Medulla oblongata (tissue), 1 donor: ENCODE measurements at regions not wholly inside any gene's neighbourhood (a gene's known extent, or its start where the extent isn't known, plus 50 kb on each side); places are given as distances from the start of the nearest gene placed in this dataset.
"Not testable (repeated sequence)": the region's sequence is repeated elsewhere in the genome, so short reads cannot be mapped to it uniquely, and the experiment has no call there.

Experiments
- DNase-seq: peaks from one replicate; pipeline ENCODE4 v3.0.0-alpha.2; 2015; ENCODE audit errors: extremely low spot score

GRCh38 chr5:152051499-152052454, 127.1 kb upstream of the GLRA1 start:
- DNase-seq: no peak

DNA sequence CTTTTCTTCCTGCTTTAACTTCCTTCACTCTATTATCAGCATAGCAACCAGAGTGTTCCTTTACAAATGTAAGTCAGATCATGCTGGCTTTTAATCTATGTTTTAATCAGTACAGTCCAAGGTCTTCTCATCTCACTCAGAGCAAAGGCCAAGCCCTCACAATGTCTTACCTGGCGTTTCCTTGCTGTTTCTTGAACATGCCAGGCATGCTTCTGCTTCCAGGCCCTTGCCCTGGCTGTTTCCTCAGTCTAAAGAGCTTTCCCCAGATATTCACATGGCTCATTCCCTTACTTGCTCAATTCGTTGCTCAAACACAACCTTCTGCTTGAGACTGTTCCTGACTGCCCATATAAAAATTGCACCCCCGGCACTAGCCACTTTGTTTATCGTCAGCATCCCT, 121.7 kb upstream of the GLRA1 start:
- DNase-seq: no peak

GRCh38 chr5:152038856-152039255, 114.2 kb upstream of the GLRA1 start:
- DNase-seq: not testable (repeated sequence)

DNA sequence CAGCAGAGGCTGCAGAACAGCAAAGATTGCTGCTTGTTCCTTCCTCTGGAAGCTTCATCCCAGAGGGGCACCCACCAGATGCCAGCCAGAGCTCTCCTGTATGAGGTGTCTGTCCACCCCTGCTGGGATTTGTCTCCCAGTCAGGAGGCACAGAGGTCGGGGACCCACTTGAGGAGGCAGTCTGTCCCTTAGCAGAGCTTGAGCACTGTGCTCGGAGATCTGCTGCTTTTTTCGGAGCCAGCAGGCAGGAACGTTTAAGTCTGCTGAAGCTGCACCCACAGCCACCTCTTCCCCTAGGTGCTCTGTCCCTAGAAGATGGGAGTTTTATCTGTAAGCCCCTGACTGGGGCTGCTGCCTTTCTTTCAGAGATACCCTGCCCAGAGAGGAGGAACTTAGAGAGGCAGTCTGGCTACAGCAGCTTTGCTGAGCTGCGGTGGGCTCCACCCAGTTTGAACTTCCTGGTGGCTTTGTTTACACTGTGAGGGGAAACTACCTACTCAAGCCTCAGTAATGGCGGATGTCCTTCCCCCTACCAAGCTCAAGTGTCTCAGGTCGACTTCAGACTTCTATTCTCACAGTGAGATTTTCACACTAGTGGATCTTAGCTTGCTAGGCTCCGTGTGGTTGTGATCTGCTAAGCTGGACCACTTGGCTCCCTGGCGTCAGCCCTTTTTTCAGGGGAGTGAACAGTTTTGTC, 101.8 kb upstream of the GLRA1 start:
- DNase-seq: not testable (repeated sequence)

DNA sequence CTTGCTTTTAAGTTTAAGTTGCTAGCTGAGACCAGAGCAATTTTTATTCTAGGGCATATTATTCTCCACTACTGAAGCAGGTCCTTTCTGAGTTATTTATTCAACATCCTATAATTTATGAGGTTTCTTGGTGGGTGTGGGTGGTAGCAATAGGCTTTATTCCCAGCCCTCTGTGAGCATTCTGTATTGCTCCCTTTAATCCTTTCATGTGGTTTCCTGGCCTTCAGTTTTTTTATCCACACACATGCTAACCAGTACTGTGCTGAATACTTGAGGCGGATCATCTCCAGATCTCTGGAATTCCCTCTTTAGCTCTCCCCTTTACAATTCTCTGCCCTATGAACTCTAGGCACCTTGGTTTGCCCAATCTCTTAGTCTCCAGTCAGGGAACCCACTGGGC, 91.8 kb upstream of the GLRA1 start:
- DNase-seq: no peak

- no peak for DNase-seq
These were observed 83.1 kb upstream of the GLRA1 start for GRCh38 chr5:152007653-152008335.

DNA sequence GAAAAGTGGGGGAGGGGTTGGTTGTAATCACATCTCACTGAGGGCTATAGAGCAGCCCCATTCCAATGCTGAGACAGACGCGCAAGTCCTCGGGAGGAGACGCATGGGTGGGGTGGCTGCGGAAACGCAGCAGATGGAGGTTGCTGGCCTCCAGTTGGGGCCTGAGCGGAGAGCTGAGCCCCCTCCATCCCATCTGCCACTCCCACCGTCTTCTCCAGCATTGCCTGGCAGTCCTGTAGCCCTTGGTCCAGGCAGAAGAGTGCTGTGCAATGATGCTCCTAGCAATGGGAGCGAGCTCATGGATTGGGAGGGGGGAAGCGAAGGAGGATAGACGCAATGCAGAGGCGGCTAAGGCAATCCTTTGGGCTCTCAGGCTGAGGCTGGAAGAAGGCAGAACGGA, 79.4 kb upstream of the GLRA1 start:
- no peak for DNase-seq
